ENCODE measurements at regions not wholly inside any gene's neighbourhood (a gene's known extent, or its start where the extent isn't known, plus 50 kb on each side); places are given as distances from the start of the nearest gene placed in this dataset.
"Not testable (repeated sequence)": the region's sequence is repeated elsewhere in the genome, so short reads cannot be mapped to it uniquely, and the experiment has no call there.

DNA sequence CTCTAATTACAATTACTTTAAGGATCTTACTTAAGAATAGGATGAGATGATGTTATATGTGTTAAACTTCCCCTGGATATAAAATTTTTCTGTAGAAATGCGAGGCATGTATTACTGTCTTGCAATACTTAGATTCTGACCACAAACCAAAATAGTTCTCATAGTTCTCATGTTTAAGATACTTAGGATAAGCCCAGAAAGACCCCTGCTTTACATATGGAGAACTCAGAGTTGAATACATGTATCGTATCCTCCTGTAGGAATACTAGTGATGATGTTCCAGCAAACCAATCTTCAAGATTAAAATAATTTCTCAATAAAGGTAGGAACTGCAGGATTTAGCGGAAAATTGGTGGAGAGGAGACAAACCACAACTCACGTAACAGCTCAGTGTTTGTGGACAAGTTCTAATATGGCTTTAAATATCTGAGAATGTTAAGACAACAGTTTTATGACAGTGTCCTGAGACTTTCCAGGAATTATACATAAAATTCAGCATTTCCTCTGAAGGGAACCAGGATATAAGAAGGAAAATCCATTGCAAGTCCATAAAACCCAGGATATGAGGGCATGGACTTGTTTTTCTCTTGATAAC lies 114.7 kb upstream of the CRY1 start (continued):
- TF ChIP-seq, protein P1, sequence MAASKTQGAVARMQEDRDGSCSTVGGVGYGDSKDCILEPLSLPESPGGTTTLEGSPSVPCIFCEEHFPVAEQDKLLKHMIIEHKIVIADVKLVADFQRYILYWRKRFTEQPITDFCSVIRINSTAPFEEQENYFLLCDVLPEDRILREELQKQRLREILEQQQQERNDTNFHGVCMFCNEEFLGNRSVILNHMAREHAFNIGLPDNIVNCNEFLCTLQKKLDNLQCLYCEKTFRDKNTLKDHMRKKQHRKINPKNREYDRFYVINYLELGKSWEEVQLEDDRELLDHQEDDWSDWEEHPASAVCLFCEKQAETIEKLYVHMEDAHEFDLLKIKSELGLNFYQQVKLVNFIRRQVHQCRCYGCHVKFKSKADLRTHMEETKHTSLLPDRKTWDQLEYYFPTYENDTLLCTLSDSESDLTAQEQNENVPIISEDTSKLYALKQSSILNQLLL (CRISPR knock-in tag; IDR thresholded peaks at IDR 0.05; ENCODE audit: borderline replicate concordance) = no peak
- TF ChIP-seq, protein P2, sequence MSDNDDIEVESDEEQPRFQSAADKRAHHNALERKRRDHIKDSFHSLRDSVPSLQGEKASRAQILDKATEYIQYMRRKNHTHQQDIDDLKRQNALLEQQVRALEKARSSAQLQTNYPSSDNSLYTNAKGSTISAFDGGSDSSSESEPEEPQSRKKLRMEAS (CRISPR knock-in tag; IDR thresholded peaks at IDR 0.05) = no peak

DNA sequence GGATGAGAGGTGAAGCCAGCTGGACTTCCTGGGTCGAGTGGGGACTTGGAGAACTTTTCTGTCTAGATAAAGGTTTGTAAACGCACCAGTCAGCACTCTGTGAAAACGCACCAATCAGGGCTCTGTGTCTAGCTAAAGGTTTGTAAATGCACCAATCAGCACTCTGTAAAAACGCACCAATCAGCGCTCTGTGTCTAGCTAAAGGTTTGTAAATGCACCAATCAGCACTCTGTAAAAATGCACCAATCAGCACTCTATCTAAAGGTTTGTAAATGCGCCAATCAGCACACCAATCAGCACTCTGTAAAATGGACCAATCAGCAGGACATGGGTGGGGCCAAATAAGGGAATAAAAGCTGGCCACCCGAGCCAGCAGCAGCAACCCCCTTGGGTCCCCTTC lies 116.4 kb upstream of the CRY1 start:
- H3K4me2 ChIP-seq (ENCODE audit: insufficient read depth, low read length); H3K9ac ChIP-seq (ENCODE audit: insufficient read depth in 1 of 2, low read depth in 2 of 2, low read length in 2 of 2); CTCF ChIA-PET (ENCODE audit: low intra/inter-chr PET ratio); POLR2A ChIA-PET; H4K20me1 ChIP-seq (replicated peaks; ENCODE audit: control insufficient read depth, insufficient read depth, low read length); H3K79me2 ChIP-seq (ENCODE audit: control insufficient read depth, insufficient read depth, low read length); H3K27me3 ChIP-seq (ENCODE audit: control insufficient read depth in 2 of 2, insufficient read depth in 2 of 2, low read length in 2 of 2); H3K4me1 ChIP-seq (replicated peaks in 1 of 2; ENCODE audit: control insufficient read depth in 2 of 2, insufficient read depth in 2 of 2, low read length in 2 of 2); in situ Hi-C loops (cut with MboI); ATAC-seq; intact Hi-C loops (cut with micrococcal nuclease); H3K27ac ChIP-seq (ENCODE audit: extremely low read depth, low read depth, low read length); H3K9me3 ChIP-seq (replicated peaks; ENCODE audit: control insufficient read depth, insufficient read depth, low read depth, low read length); H3K9me1 ChIP-seq (ENCODE audit: control insufficient read depth, insufficient read depth, low read length); H2AFZ ChIP-seq (ENCODE audit: low read depth, low read length); H3K4me3 ChIP-seq; H3K36me3 ChIP-seq (ENCODE audit: control insufficient read depth, insufficient read depth, low read length); FAIRE-seq; BruUV-seq (replicated peaks); DNase-seq (ENCODE audit: extremely low read depth in 1 of 4, low spot score in 3 of 4): not testable (repeated sequence)
- TF ChIP-seq NFYB (IDR thresholded peaks at IDR 0.05; ENCODE audit: extremely low read depth, insufficient read length) (peak; percentile 60), RBM25 (IDR thresholded peaks at IDR 0.05; ENCODE audit: low read depth, low read length, severe bottlenecking) (peak; percentile 12), ZNF316 (IDR thresholded peaks at IDR 0.05) (peak; percentile 59)
- 4% methylated on average over 7 of the region's 7 CpGs for WGBS (ENCODE audit: insufficient coverage, low coverage, missing lambda C conversion rate)

DNA sequence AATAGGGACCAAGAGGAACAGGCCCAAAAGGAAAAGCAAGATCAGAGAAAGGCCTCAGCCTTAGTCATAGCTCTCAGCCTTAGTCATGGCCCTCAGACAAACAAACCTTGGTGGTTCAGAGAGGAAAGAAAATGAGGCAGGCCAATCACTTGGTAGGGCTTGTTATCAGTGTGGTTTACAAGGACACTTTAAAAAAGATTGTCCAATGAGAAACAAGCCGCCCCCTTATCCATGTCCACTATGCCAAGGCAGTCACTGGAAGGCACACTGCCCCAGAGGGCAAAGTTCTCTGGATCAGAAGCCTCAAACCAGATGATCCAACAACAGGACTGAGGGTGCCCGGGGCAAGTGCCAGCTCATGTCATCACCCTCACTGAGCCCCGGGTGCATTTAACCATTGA lies 121.0 kb upstream of the CRY1 start:
- H3K9me3 ChIP-seq (replicated peaks; ENCODE audit: control insufficient read depth, insufficient read depth, low read depth, low read length); H3K9me1 ChIP-seq (ENCODE audit: control insufficient read depth, insufficient read depth, low read length); H3K79me2 ChIP-seq (ENCODE audit: control insufficient read depth, insufficient read depth, low read length); POLR2A ChIA-PET; H3K9ac ChIP-seq (ENCODE audit: insufficient read depth in 1 of 2, low read depth in 2 of 2, low read length in 2 of 2); intact Hi-C loops (cut with micrococcal nuclease); H3K4me3 ChIP-seq; DNase-seq (ENCODE audit: extremely low read depth in 1 of 4, low spot score in 3 of 4); H2AFZ ChIP-seq (ENCODE audit: low read depth, low read length); FAIRE-seq; H4K20me1 ChIP-seq (replicated peaks; ENCODE audit: control insufficient read depth, insufficient read depth, low read length); H3K27ac ChIP-seq (ENCODE audit: extremely low read depth, low read depth, low read length); BruUV-seq (replicated peaks); H3K36me3 ChIP-seq (ENCODE audit: control insufficient read depth, insufficient read depth, low read length); H3K4me2 ChIP-seq (ENCODE audit: insufficient read depth, low read length); H3K27me3 ChIP-seq (ENCODE audit: control insufficient read depth in 2 of 2, insufficient read depth in 2 of 2, low read length in 2 of 2); CTCF ChIA-PET (ENCODE audit: low intra/inter-chr PET ratio); ATAC-seq; H3K4me1 ChIP-seq (replicated peaks in 1 of 2; ENCODE audit: control insufficient read depth in 2 of 2, insufficient read depth in 2 of 2, low read length in 2 of 2); in situ Hi-C loops (cut with MboI): not testable (repeated sequence)
- WGBS (ENCODE audit: insufficient coverage, low coverage, missing lambda C conversion rate) = 0% methylated on average over 2 of the region's 3 CpGs

DNA sequence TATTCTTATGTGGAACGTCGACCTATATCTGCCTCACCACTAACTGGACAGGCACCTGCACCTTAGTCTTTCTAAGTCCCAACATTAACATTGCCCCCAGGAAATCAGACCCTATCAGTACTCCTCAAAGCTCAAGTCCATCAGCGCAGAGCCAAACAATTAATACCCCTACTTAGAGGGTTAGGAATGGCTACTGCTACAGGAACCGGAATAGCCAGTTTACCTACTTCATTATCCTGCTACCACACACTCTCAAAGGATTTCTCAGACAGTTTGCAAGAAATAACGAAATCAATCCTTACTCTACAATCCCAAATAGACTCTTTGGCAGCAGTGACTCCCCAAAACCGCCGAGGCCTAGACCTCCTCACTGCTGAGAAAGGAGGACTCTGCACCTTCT lies 123.1 kb upstream of the CRY1 start:
- H3K36me3 ChIP-seq (ENCODE audit: control insufficient read depth, insufficient read depth, low read length); POLR2A ChIA-PET; FAIRE-seq; intact Hi-C loops (cut with micrococcal nuclease); in situ Hi-C loops (cut with MboI); H3K27ac ChIP-seq (ENCODE audit: extremely low read depth, low read depth, low read length); H3K4me3 ChIP-seq; H3K9me3 ChIP-seq (replicated peaks; ENCODE audit: control insufficient read depth, insufficient read depth, low read depth, low read length); H2AFZ ChIP-seq (ENCODE audit: low read depth, low read length); H3K27me3 ChIP-seq (ENCODE audit: control insufficient read depth in 2 of 2, insufficient read depth in 2 of 2, low read length in 2 of 2); H3K9ac ChIP-seq (ENCODE audit: insufficient read depth in 1 of 2, low read depth in 2 of 2, low read length in 2 of 2); ATAC-seq; H3K4me2 ChIP-seq (ENCODE audit: insufficient read depth, low read length); H4K20me1 ChIP-seq (replicated peaks; ENCODE audit: control insufficient read depth, insufficient read depth, low read length); BruUV-seq (replicated peaks); DNase-seq (ENCODE audit: extremely low read depth in 1 of 4, low spot score in 3 of 4); H3K9me1 ChIP-seq (ENCODE audit: control insufficient read depth, insufficient read depth, low read length); CTCF ChIA-PET (ENCODE audit: low intra/inter-chr PET ratio); H3K79me2 ChIP-seq (ENCODE audit: control insufficient read depth, insufficient read depth, low read length); H3K4me1 ChIP-seq (replicated peaks in 1 of 2; ENCODE audit: control insufficient read depth in 2 of 2, insufficient read depth in 2 of 2, low read length in 2 of 2): not testable (repeated sequence)
- whole genome bisulfite sequencing (ENCODE audit: insufficient coverage, low coverage, missing lambda C conversion rate) = 0% methylated on average over 7 of the region's 7 CpGs
